Adrenal gland (tissue), 9 donors: ENCODE measurements at regions not wholly inside any gene's neighbourhood (a gene's known extent, or its start where the extent isn't known, plus 50 kb on each side); places are given as distances from the start of the nearest gene placed in this dataset.

Experiments used
- DNase-seq, 7 donors: peaks; one replicate each; pipeline ENCODE4 v3.0.0-alpha.2; 2019 to 2020
- H3K27ac ChIP-seq, 5 donors: fragments of 200-600 bp; sonication (generic) in 4 of 5; 1 replicate in 3 of 5; 2 replicates in 2 of 5; pipeline versions ENCODE4 v1.5.1 to v1.8.0; 2016 to 2020; ENCODE audit warnings: mild to moderate bottlenecking in 1 of 5
- H3K27me3 ChIP-seq: fragments of 200-600 bp; 2 replicates; pipeline ENCODE4 v1.8.0; 2021
- H3K36me3 ChIP-seq, 2 donors: fragments of 200-600 bp; replicated peaks in 1 of 2; 1 replicate in 1 of 2; 2 replicates in 1 of 2; pipeline versions ENCODE4 v1.5.1 to v1.8.0; 2018 to 2022
- H3K4me1 ChIP-seq, 2 donors: fragments of 200-600 bp; replicated peaks in 1 of 2; 1 replicate in 1 of 2; 2 replicates in 1 of 2; pipeline versions ENCODE4 v1.5.1 to v1.8.0; 2018 to 2021
- H3K4me3 ChIP-seq, 4 donors: fragments of 200-600 bp; sonication (generic) in 3 of 4; one replicate each; pipeline ENCODE4 v1.5.1; 2016 to 2018
- H3K9me3 ChIP-seq, 3 donors: fragments of 200-600 bp; sonication (generic) in 1 of 3; replicated peaks in 1 of 3; 1 replicate in 2 of 3; 2 replicates in 1 of 3; pipeline versions ENCODE4 v1.5.1 to v1.8.0; 2016 to 2021
- CTCF ChIP-seq, 6 experiments: fragments of 450-650 bp in 4 of 6; fragments of 200-600 bp in 2 of 6; sonication (generic) in 1 of 6; IDR thresholded peaks; 1 replicate in 5 of 6; 2 replicates in 1 of 6; pipeline versions ENCODE4 v1.5.1 to v1.8.0; 2016 to 2021; ENCODE audit warnings: antibody characterized with exemption in 6 of 6, mild to moderate bottlenecking in 2 of 6, moderate library complexity in 1 of 6
- POLR2A ChIP-seq, 2 donors: fragments of 450-650 bp; IDR thresholded peaks; one replicate each; pipeline ENCODE4 v1.6.1; 2017; ENCODE audit warnings: antibody characterized with exemption in 2 of 2, mild to moderate bottlenecking in 2 of 2, moderate library complexity in 1 of 2
- WGBS, 4 donors: extraction: QIAGEN DNeasy Blood & Tissue Kit in 2 of 4; methylation state at CpG; one replicate each; pipeline versions ENCODE4 v1.1.5 to v1.1.7; 2013 to 2017; 5-methylcytosine and 5-hydroxymethylcytosine counted together
- intact Hi-C, 2 donors: fragments of 100-400 bp; cut with DNase I; formaldehyde crosslinking; loops; one replicate each; pipeline versions ENCODE4 v1.14.1 to v1.15.0; 2022 to 2023
- donor health status: healthy with polysubstance abuse.
- donor health status: Bipolar disorder and iron deficiency.
- donor health status: DM: yes; HTN: yes; CAD: no.
- donor health status: DM: no; HTN: no; CAD: no.
- donor health status: DM: no; HTN: no; CAD: no.

GRCh38 chr5:3715062-3715461 lies 119.4 kb downstream of the IRX1 start:
- H3K4me1 ChIP-seq, result no peaks in the 10 kb centered on the region
- no peak overlapping the region for H3K27ac ChIP-seq
- intact Hi-C loops, result no loop called here
- no peak for DNase-seq
- no peak overlapping the region for H3K4me3 ChIP-seq
- TF ChIP-seq POLR2A (IDR thresholded peaks at IDR 0.05), result no peak
- TF ChIP-seq CTCF (IDR thresholded peaks at IDR 0.05), result no peak
- no peaks in the 10 kb centered on the region for H3K36me3 ChIP-seq
- no peaks in the 10 kb centered on the region for H3K9me3 ChIP-seq
- 37 to 54% (median 46%) methylated on average over 7 to 9 of the region's 9 CpGs for WGBS, 4 donors
- H3K27me3 ChIP-seq, result no peaks in the 10 kb centered on the region

- DNase-seq, result no peak
- Histone ChIP-seq H3K27me3 (no peaks in the 10 kb centered on the region), H3K27ac (no peak overlapping the region), H3K9me3 (no peaks in the 10 kb centered on the region), H3K36me3 (no peaks in the 10 kb centered on the region), H3K4me3 (no peak overlapping the region), H3K4me1 (no peaks in the 10 kb centered on the region)
- intact Hi-C loops, result no loop called here
- 72 to 77% (median 73%) methylated on average over 8 of the region's 8 CpGs for WGBS, 4 donors
- TF ChIP-seq POLR2A (IDR thresholded peaks at IDR 0.05) (no peak), CTCF (IDR thresholded peaks at IDR 0.05) (no peak)
These were observed 134.0 kb downstream of the IRX1 start for GRCh38 chr5:3729631-3730030.

- intact Hi-C loops, result no loop called here
- WGBS, 4 donors, result 78 to 85% (median 84%) methylated on average over 6 of the region's 6 CpGs
These were observed 139.0 kb downstream of the IRX1 start for GRCh38 chr5:3734632-3735031.

GRCh38 chr5:3736466-3736865 lies 140.8 kb downstream of the IRX1 start:
- no peaks in the 10 kb centered on the region for H3K9me3 ChIP-seq
- intact Hi-C loops, result no loop called here
- no peak for DNase-seq
- no peak overlapping the region for H3K27ac ChIP-seq
- no peaks in the 10 kb centered on the region for H3K36me3 ChIP-seq
- H3K4me1 ChIP-seq, result no peaks in the 10 kb centered on the region
- no peak overlapping the region for H3K4me3 ChIP-seq
- TF ChIP-seq CTCF (IDR thresholded peaks at IDR 0.05), result no peak
- TF ChIP-seq POLR2A (IDR thresholded peaks at IDR 0.05), result no peak
- H3K27me3 ChIP-seq, result no peaks in the 10 kb centered on the region
- 61 to 77% (median 75%) methylated on average over 16 of the region's 16 CpGs for WGBS, 4 donors

More at GRCh38 chr5:3734632-3735031, 139.0 kb downstream of the IRX1 start:
- H3K4me1 ChIP-seq, result no peaks in the 10 kb centered on the region
- no peaks in the 10 kb centered on the region for H3K9me3 ChIP-seq
- no peak for DNase-seq
- TF ChIP-seq POLR2A (IDR thresholded peaks at IDR 0.05), result no peak
- TF ChIP-seq CTCF (IDR thresholded peaks at IDR 0.05), result no peak
- H3K36me3 ChIP-seq, result no peaks in the 10 kb centered on the region
- no peaks in the 10 kb centered on the region for H3K27me3 ChIP-seq
- no peak overlapping the region for H3K27ac ChIP-seq
- H3K4me3 ChIP-seq, result no peak overlapping the region
